Endodermal cell (in vitro differentiated cells): ENCODE measurements at regions not wholly inside any gene's neighbourhood (a gene's known extent, or its start where the extent isn't known, plus 50 kb on each side); places are given as distances from the start of the nearest gene placed in this dataset.
A peak's percentile ranks its signal among the peaks of the same experiment; 100 is the strongest.

ENCODE experiments used
- DNase-seq: peaks from one replicate; pipeline ENCODE4 v3.0.0-alpha.2; 2017
- H3K27ac ChIP-seq: 2 replicates; pipeline ENCODE4 v1.5.1; 2013; ENCODE audit warnings: mild to moderate bottlenecking, low read depth, low read length, moderate library complexity
- H3K27me3 ChIP-seq: 2 replicates; pipeline ENCODE4 v1.6.1; 2013; ENCODE audit warnings: mild to moderate bottlenecking, low read length, moderate library complexity; ENCODE audit not compliant: insufficient read depth, control insufficient read depth, poor library complexity, severe bottlenecking
- H3K36me3 ChIP-seq: 2 replicates; pipeline ENCODE4 v1.7.0; 2013; ENCODE audit warnings: mild to moderate bottlenecking, low read length, moderate library complexity; ENCODE audit not compliant: control insufficient read depth, insufficient read depth
- H3K4me1 ChIP-seq: one replicate; pipeline ENCODE4 v1.7.0; 2013; ENCODE audit warnings: low read length; ENCODE audit not compliant: control insufficient read depth, insufficient read depth
- H3K4me3 ChIP-seq: 2 replicates; pipeline ENCODE4 v1.5.1; 2013; ENCODE audit warnings: mild to moderate bottlenecking, low read length, moderate library complexity
- H3K9ac ChIP-seq: 2 replicates; pipeline ENCODE4 v1.6.1; 2013; ENCODE audit warnings: mild to moderate bottlenecking, low read length, moderate library complexity; ENCODE audit not compliant: poor library complexity, severe bottlenecking; ENCODE audit errors: extremely low read depth
- H3K9me3 ChIP-seq: 2 replicates; pipeline ENCODE4 v1.6.1; 2013; ENCODE audit warnings: mild to moderate bottlenecking, low read length, moderate library complexity; ENCODE audit not compliant: control insufficient read depth
- H3K27ac Mint-ChIP-seq: 2 replicates; pipeline ENCODE4 v1.8.0; 2020; ENCODE audit warnings: mixed read lengths
- H3K27me3 Mint-ChIP-seq: 2 replicates; pipeline ENCODE4 v1.8.0; 2021; ENCODE audit warnings: mild to moderate bottlenecking, mixed read lengths; ENCODE audit not compliant: insufficient read depth
- H3K36me3 Mint-ChIP-seq: 2 replicates; pipeline ENCODE4 v1.8.0; 2020; ENCODE audit warnings: low read depth, mixed read lengths
- H3K4me1 Mint-ChIP-seq: 2 replicates; pipeline ENCODE4 v1.8.0; 2020; ENCODE audit warnings: mixed read lengths
- H3K4me3 Mint-ChIP-seq: 2 replicates; pipeline ENCODE4 v1.8.0; 2020; ENCODE audit warnings: mild to moderate bottlenecking, moderate library complexity, mixed read lengths
- H3K9me3 Mint-ChIP-seq: 2 replicates; pipeline ENCODE4 v1.8.0; 2020; ENCODE audit warnings: mild to moderate bottlenecking, mixed read lengths
- CTCF ChIP-seq: fragments of 200-600 bp; sonication (generic); conservative IDR thresholded peaks from 2 replicates; pipeline ENCODE4 v1.5.0; 2021; ENCODE audit warnings: antibody characterized with exemption, mild to moderate bottlenecking
- WGBS, 2 experiments: methylation state at CpG; one replicate each; pipeline versions ENCODE4 v1.1.5 to v1.1.7; 2013; ENCODE audit warnings: missing lambda C conversion rate in 2 of 2, mixed read lengths in 1 of 2; ENCODE audit not compliant: insufficient coverage in 1 of 2, insufficient read length in 1 of 2; 5-methylcytosine and 5-hydroxymethylcytosine counted together

GRCh38 chr10:30542895-30543288 is 86.7 kb downstream of the LYZL2 start:
- Histone ChIP-seq H3K4me3 (no peak overlapping the region), H3K36me3 (no peaks in the 10 kb centered on the region), H3K27ac (no peak overlapping the region), H3K9ac (no peak overlapping the region), H3K27me3 (no peaks in the 10 kb centered on the region), H3K9me3 (peaks cover 13% of the 10 kb centered on the region), H3K4me1 (no peaks in the 10 kb centered on the region)
- H3K36me3 Mint-ChIP-seq = no peaks in the 10 kb centered on the region
- H3K9me3 Mint-ChIP-seq = peaks cover 2% of the 10 kb centered on the region
- WGBS, 2 experiments = 94 to 95% methylated on average over 2 to 3 of the region's 3 CpGs
- no peaks in the 10 kb centered on the region for H3K27me3 Mint-ChIP-seq
- DNase-seq = no peak
- no peak overlapping the region for H3K27ac Mint-ChIP-seq
- TF ChIP-seq CTCF = no peak
- H3K4me3 Mint-ChIP-seq = no peak overlapping the region
- peaks cover 13% of the 10 kb centered on the region for H3K4me1 Mint-ChIP-seq

- Mint-ChIP-seq H3K9me3 (peaks cover 2% of the 10 kb centered on the region), H3K4me1 (peaks cover 17% of the 10 kb centered on the region), H3K27ac (no peak overlapping the region), H3K36me3 (no peaks in the 10 kb centered on the region), H3K4me3 (no peak overlapping the region), H3K27me3 (no peaks in the 10 kb centered on the region)
- Histone ChIP-seq H3K27me3 (no peaks in the 10 kb centered on the region), H3K27ac (no peak overlapping the region), H3K9ac (no peak overlapping the region), H3K4me3 (no peak overlapping the region), H3K9me3 (peaks cover 13% of the 10 kb centered on the region), H3K4me1 (no peaks in the 10 kb centered on the region), H3K36me3 (no peaks in the 10 kb centered on the region)
- 82 to 85% methylated on average over 13 to 14 of the region's 14 CpGs for WGBS, 2 experiments
- no peak for TF ChIP-seq CTCF
- DNase-seq = no peak
Observed at GRCh38 chr10:30542001-30542894, 87.3 kb downstream of the LYZL2 start.

GRCh38 chr10:30540276-30540675 is 89.3 kb downstream of the LYZL2 start:
- Histone ChIP-seq H3K27me3 (no peaks in the 10 kb centered on the region), H3K9ac (no peak overlapping the region), H3K4me3 (peak overlapping the region; percentile 56), H3K4me1 (no peaks in the 10 kb centered on the region), H3K36me3 (no peaks in the 10 kb centered on the region), H3K9me3 (peaks cover 13% of the 10 kb centered on the region), H3K27ac (no peak overlapping the region)
- H3K27ac Mint-ChIP-seq = no peak overlapping the region
- 80 to 100% methylated on average over 1 to 2 of the region's 2 CpGs for WGBS, 2 experiments
- H3K9me3 Mint-ChIP-seq = peaks cover 2% of the 10 kb centered on the region
- no peaks in the 10 kb centered on the region for H3K27me3 Mint-ChIP-seq
- no peak for TF ChIP-seq CTCF
- no peaks in the 10 kb centered on the region for H3K36me3 Mint-ChIP-seq
- H3K4me3 Mint-ChIP-seq = no peak overlapping the region
- DNase-seq = no peak
- peaks cover 27% of the 10 kb centered on the region for H3K4me1 Mint-ChIP-seq
